Astrocyte (in vitro differentiated cells and primary cell): ENCODE measurements at regions not wholly inside any gene's neighbourhood (a gene's known extent, or its start where the extent isn't known, plus 50 kb on each side); places are given as distances from the start of the nearest gene placed in this dataset.
"Not testable (repeated sequence)": the region's sequence is repeated elsewhere in the genome, so short reads cannot be mapped to it uniquely, and the experiment has no call there.

Source experiments
- DNase-seq: peaks from one replicate; pipeline ENCODE4 v3.0.0-alpha.2; 2010; ENCODE audit warnings: low read depth
- FAIRE-seq: peaks from 2 replicates; lab custom pipeline; 2011; peaks lifted over from hg19 to GRCh38; lab: Jason Lieb, UNC
- H2AFZ ChIP-seq: 2 replicates; pipeline ENCODE4 v1.6.0; 2012; ENCODE audit warnings: low read depth, low read length, inconsistent platforms
- H3K27ac ChIP-seq: 2 replicates; pipeline ENCODE4 v1.5.1; 2011; ENCODE audit warnings: low read depth, low read length, inconsistent platforms
- H3K27me3 ChIP-seq: 2 replicates; pipeline ENCODE4 v1.6.0; 2011; ENCODE audit warnings: low read length, inconsistent platforms; ENCODE audit not compliant: insufficient read depth
- H3K36me3 ChIP-seq: 2 replicates; pipeline ENCODE4 v1.5.1; 2011; ENCODE audit warnings: low read length, inconsistent platforms; ENCODE audit not compliant: insufficient read depth
- H3K4me1 ChIP-seq: 2 replicates; pipeline ENCODE4 v1.5.1; 2011; ENCODE audit warnings: low read length, inconsistent platforms; ENCODE audit not compliant: insufficient read depth
- H3K4me2 ChIP-seq: 2 replicates; pipeline ENCODE4 v1.6.0; 2012; ENCODE audit warnings: low read length, inconsistent platforms
- H3K4me3 ChIP-seq: 2 replicates; pipeline ENCODE4 v1.5.1; 2011; ENCODE audit warnings: low read depth, mild to moderate bottlenecking, low read length, inconsistent platforms; ENCODE audit not compliant: insufficient read depth
- H3K79me2 ChIP-seq: 2 replicates; pipeline ENCODE4 v1.6.0; 2012; ENCODE audit warnings: mild to moderate bottlenecking, low read length, inconsistent platforms; ENCODE audit not compliant: insufficient read depth
- H3K9ac ChIP-seq: 2 replicates; pipeline ENCODE4 v1.6.0; 2012; ENCODE audit warnings: mild to moderate bottlenecking, low read length, inconsistent platforms
- H3K9me3 ChIP-seq: 2 replicates; pipeline ENCODE4 v1.5.1; 2012; ENCODE audit warnings: low read depth, mild to moderate bottlenecking, low read length, inconsistent platforms; ENCODE audit not compliant: insufficient read depth
- H4K20me1 ChIP-seq: 2 replicates; pipeline ENCODE4 v1.6.0; 2012; ENCODE audit warnings: low read length, inconsistent platforms; ENCODE audit not compliant: insufficient read depth
- H3K27ac Mint-ChIP-seq: one replicate; pipeline ENCODE4 v1.8.0; 2021; ENCODE audit warnings: mild to moderate bottlenecking, mixed read lengths; ENCODE audit not compliant: unreplicated experiment
- H3K27me3 Mint-ChIP-seq: one replicate; pipeline ENCODE4 v1.8.0; 2021; ENCODE audit warnings: low read depth, mixed read lengths; ENCODE audit not compliant: unreplicated experiment
- H3K36me3 Mint-ChIP-seq: one replicate; pipeline ENCODE4 v1.8.0; 2021; ENCODE audit warnings: low read depth, mixed read lengths; ENCODE audit not compliant: unreplicated experiment
- H3K4me1 Mint-ChIP-seq: one replicate; pipeline ENCODE4 v1.8.0; 2021; ENCODE audit warnings: low read depth, mixed read lengths; ENCODE audit not compliant: unreplicated experiment
- H3K4me3 Mint-ChIP-seq: one replicate; pipeline ENCODE4 v1.8.0; 2021; ENCODE audit warnings: mild to moderate bottlenecking, moderate library complexity, mixed read lengths; ENCODE audit not compliant: unreplicated experiment
- H3K9me3 Mint-ChIP-seq: one replicate; pipeline ENCODE4 v1.8.0; 2021; ENCODE audit warnings: mild to moderate bottlenecking, mixed read lengths; ENCODE audit not compliant: unreplicated experiment
- CTCF ChIP-seq: IDR thresholded peaks from 2 replicates; pipeline ENCODE4 v1.5.1; 2011; ENCODE audit warnings: low read depth, mild to moderate bottlenecking, inconsistent platforms, low read length, moderate library complexity; ENCODE audit not compliant: insufficient read depth
- EZH2 ChIP-seq: IDR thresholded peaks from 2 replicates; pipeline ENCODE4 v1.6.1; 2012; ENCODE audit warnings: mild to moderate bottlenecking, low read length, inconsistent platforms; ENCODE audit not compliant: insufficient read depth

- Histone ChIP-seq H4K20me1 (no peaks in the 10 kb centered on the region), H3K9me3 (no peaks in the 10 kb centered on the region), H3K79me2 (no peaks in the 10 kb centered on the region), H2AFZ (no peak overlapping the region), H3K27ac (no peak overlapping the region), H3K4me1 (peaks cover 3% of the 10 kb centered on the region), H3K4me2 (no peak overlapping the region), H3K27me3 (no peaks in the 10 kb centered on the region), H3K9ac (no peak overlapping the region), H3K4me3 (no peak overlapping the region), H3K36me3 (no peaks in the 10 kb centered on the region)
- TF ChIP-seq CTCF (no peak), EZH2 (no peak)
- no peaks in the 10 kb centered on the region for H3K9me3 Mint-ChIP-seq
- FAIRE-seq (no peak), DNase-seq (peak; percentile 19)
- H3K36me3 Mint-ChIP-seq: no peaks in the 10 kb centered on the region
- H3K27ac Mint-ChIP-seq: peak overlapping the region; percentile 29
- H3K27me3 Mint-ChIP-seq: peaks cover 3% of the 10 kb centered on the region
- no peak overlapping the region for H3K4me3 Mint-ChIP-seq
- H3K4me1 Mint-ChIP-seq: peaks cover 18% of the 10 kb centered on the region
These were observed 228.7 kb upstream of the RREB1 start for GRCh38 chr6:6878887-6879585.

- FAIRE-seq, H3K36me3 ChIP-seq, H3K36me3 Mint-ChIP-seq, H3K9ac ChIP-seq, H3K4me2 ChIP-seq, H3K9me3 ChIP-seq, H3K4me1 ChIP-seq, H3K4me3 Mint-ChIP-seq, H3K27me3 ChIP-seq, H3K27ac ChIP-seq, H3K27me3 Mint-ChIP-seq, H3K27ac Mint-ChIP-seq, DNase-seq, H4K20me1 ChIP-seq, H3K9me3 Mint-ChIP-seq, H2AFZ ChIP-seq, H3K4me3 ChIP-seq, H3K79me2 ChIP-seq: not testable (repeated sequence)
- H3K4me1 Mint-ChIP-seq: peaks cover 18% of the 10 kb centered on the region
These were observed 228.2 kb upstream of the RREB1 start for GRCh38 chr6:6879586-6879974.

- Histone ChIP-seq H3K27ac (no peak overlapping the region), H3K9ac (no peak overlapping the region), H2AFZ (no peak overlapping the region), H3K79me2 (no peaks in the 10 kb centered on the region), H3K27me3 (no peaks in the 10 kb centered on the region), H3K4me1 (peaks cover 3% of the 10 kb centered on the region), H3K36me3 (no peaks in the 10 kb centered on the region), H3K4me3 (no peak overlapping the region), H4K20me1 (no peaks in the 10 kb centered on the region), H3K4me2 (no peak overlapping the region), H3K9me3 (no peaks in the 10 kb centered on the region)
- Mint-ChIP-seq H3K36me3 (no peaks in the 10 kb centered on the region), H3K4me3 (no peak overlapping the region), H3K4me1 (peaks cover 16% of the 10 kb centered on the region), H3K27me3 (peaks cover 3% of the 10 kb centered on the region), H3K27ac (no peak overlapping the region), H3K9me3 (no peaks in the 10 kb centered on the region)
- TF ChIP-seq EZH2 (no peak), CTCF (no peak)
- no peak for DNase-seq
- FAIRE-seq: no peak
These were observed 226.9 kb upstream of the RREB1 start for GRCh38 chr6:6880745-6881437.
